ENCODE measurements at regions not wholly inside any gene's neighbourhood (a gene's known extent, or its start where the extent isn't known, plus 50 kb on each side); places are given as distances from the start of the nearest gene placed in this dataset.

GRCh38 chr3:89692601-89693000 is 585.2 kb downstream of the EPHA3 start:
- TF ChIP-seq, protein P1, sequence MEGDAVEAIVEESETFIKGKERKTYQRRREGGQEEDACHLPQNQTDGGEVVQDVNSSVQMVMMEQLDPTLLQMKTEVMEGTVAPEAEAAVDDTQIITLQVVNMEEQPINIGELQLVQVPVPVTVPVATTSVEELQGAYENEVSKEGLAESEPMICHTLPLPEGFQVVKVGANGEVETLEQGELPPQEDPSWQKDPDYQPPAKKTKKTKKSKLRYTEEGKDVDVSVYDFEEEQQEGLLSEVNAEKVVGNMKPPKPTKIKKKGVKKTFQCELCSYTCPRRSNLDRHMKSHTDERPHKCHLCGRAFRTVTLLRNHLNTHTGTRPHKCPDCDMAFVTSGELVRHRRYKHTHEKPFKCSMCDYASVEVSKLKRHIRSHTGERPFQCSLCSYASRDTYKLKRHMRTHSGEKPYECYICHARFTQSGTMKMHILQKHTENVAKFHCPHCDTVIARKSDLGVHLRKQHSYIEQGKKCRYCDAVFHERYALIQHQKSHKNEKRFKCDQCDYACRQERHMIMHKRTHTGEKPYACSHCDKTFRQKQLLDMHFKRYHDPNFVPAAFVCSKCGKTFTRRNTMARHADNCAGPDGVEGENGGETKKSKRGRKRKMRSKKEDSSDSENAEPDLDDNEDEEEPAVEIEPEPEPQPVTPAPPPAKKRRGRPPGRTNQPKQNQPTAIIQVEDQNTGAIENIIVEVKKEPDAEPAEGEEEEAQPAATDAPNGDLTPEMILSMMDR (IDR thresholded peaks at IDR 0.05; ENCODE audit: low read depth, low read length), result no peak
- no peak for TF ChIP-seq EZH2phosphoT487 (IDR thresholded peaks at IDR 0.05; ENCODE audit: low read depth)

Data from OCI-LY3 (cell line).